Neural progenitor cell (in vitro differentiated cells): ENCODE measurements at regions not wholly inside any gene's neighbourhood (a gene's known extent, or its start where the extent isn't known, plus 50 kb on each side); places are given as distances from the start of the nearest gene placed in this dataset.

ENCODE experiments used
- DNase-seq: peaks from one replicate; pipeline ENCODE4 v3.0.0-alpha.2; 2016; ENCODE audit warnings: low spot score
- H2AFZ ChIP-seq: fragments of 200-600 bp; sonication (generic); replicated peaks from 2 replicates; pipeline ENCODE4 v1.6.1; 2016; ENCODE audit warnings: antibody characterized with exemption
- H3F3A ChIP-seq: fragments of 200-600 bp; sonication (generic); 2 replicates; pipeline ENCODE4 v1.6.1; 2016; ENCODE audit warnings: antibody characterized with exemption, low read depth
- H3K27ac ChIP-seq: fragments of 200-600 bp; sonication (generic); 2 replicates; pipeline ENCODE4 v1.5.1; 2016; ENCODE audit warnings: mild to moderate bottlenecking
- H3K27me3 ChIP-seq: fragments of 200-600 bp; sonication (generic); 2 replicates; pipeline ENCODE4 v1.6.1; 2016; ENCODE audit warnings: mild to moderate bottlenecking, moderate library complexity
- H3K36me3 ChIP-seq: fragments of 200-600 bp; sonication (generic); 2 replicates; pipeline ENCODE4 v1.5.1; 2016
- H3K4me1 ChIP-seq: fragments of 200-600 bp; sonication (generic); 2 replicates; pipeline ENCODE4 v1.6.1; 2016; ENCODE audit warnings: mixed run types
- H3K4me2 ChIP-seq: fragments of 200-600 bp; sonication (generic); 2 replicates; pipeline ENCODE4 v1.6.1; 2016
- H3K4me3 ChIP-seq: fragments of 200-600 bp; sonication (generic); 2 replicates; pipeline ENCODE4 v1.5.1; 2016
- H3K79me2 ChIP-seq: fragments of 200-600 bp; sonication (generic); 2 replicates; pipeline ENCODE4 v1.6.1; 2016; ENCODE audit warnings: low read depth
- H3K9ac ChIP-seq: fragments of 200-600 bp; sonication (generic); 2 replicates; pipeline ENCODE4 v1.6.1; 2016
- H3K9me3 ChIP-seq: fragments of 200-600 bp; sonication (generic); 2 replicates; pipeline ENCODE4 v1.5.1; 2016; ENCODE audit warnings: low read depth
- H4K20me1 ChIP-seq: fragments of 200-600 bp; sonication (generic); 2 replicates; pipeline ENCODE4 v1.6.1; 2016; ENCODE audit warnings: low read depth
- H3K27ac Mint-ChIP-seq: 3 replicates; pipeline ENCODE4 v1.8.0; 2021; ENCODE audit warnings: mixed read lengths
- H3K27me3 Mint-ChIP-seq: 2 replicates; pipeline ENCODE4 v1.8.0; 2022; ENCODE audit warnings: low read depth, mild to moderate bottlenecking, inconsistent platforms, moderate library complexity, mixed read lengths; ENCODE audit not compliant: insufficient read depth
- H3K36me3 Mint-ChIP-seq: 3 replicates; pipeline ENCODE4 v1.8.0; 2021; ENCODE audit warnings: mixed read lengths
- H3K4me1 Mint-ChIP-seq: 3 replicates; pipeline ENCODE4 v1.8.0; 2021; ENCODE audit warnings: mixed read lengths
- H3K4me3 Mint-ChIP-seq: 3 replicates; pipeline ENCODE4 v1.8.0; 2021; ENCODE audit warnings: mild to moderate bottlenecking, moderate library complexity, mixed read lengths
- H3K9me3 Mint-ChIP-seq: 3 replicates; pipeline ENCODE4 v1.8.0; 2020; ENCODE audit warnings: mixed read lengths
- EZH2 ChIP-seq: fragments of 200-600 bp; sonication (generic); IDR thresholded peaks from 2 replicates; pipeline ENCODE4 v1.6.1; 2017; ENCODE audit warnings: antibody characterized with exemption, mild to moderate bottlenecking, moderate library complexity
- EZH2phosphoT487 ChIP-seq: fragments of 200-600 bp; sonication (generic); IDR thresholded peaks from 2 replicates; pipeline ENCODE4 v1.6.1; 2017; ENCODE audit warnings: antibody characterized with exemption
- TF ChIP-seq, protein P1 (sequence below): fragments of 200-600 bp; sonication (generic); IDR thresholded peaks from 2 replicates; pipeline ENCODE4 v1.5.1; 2017; ENCODE audit warnings: antibody characterized with exemption, mild to moderate bottlenecking

GRCh38 chr14:98647754-98648153 lies 624.2 kb downstream of the BCL11B start:
- H3K4me3 Mint-ChIP-seq: no peak overlapping the region
- no peak overlapping the region for H3K27ac Mint-ChIP-seq
- no peaks in the 10 kb centered on the region for H3K9me3 Mint-ChIP-seq
- no peaks in the 10 kb centered on the region for H3F3A ChIP-seq
- H3K4me1 ChIP-seq: no peaks in the 10 kb centered on the region
- no peak for DNase-seq
- no peaks in the 10 kb centered on the region for H3K36me3 Mint-ChIP-seq
- H3K27ac ChIP-seq: no peak overlapping the region
- H3K9me3 ChIP-seq: peaks cover 4% of the 10 kb centered on the region
- no peak overlapping the region for H3K4me2 ChIP-seq
- H2AFZ ChIP-seq: no peak overlapping the region
- no peaks in the 10 kb centered on the region for H3K4me1 Mint-ChIP-seq
- no peak overlapping the region for H3K9ac ChIP-seq
- H3K27me3 Mint-ChIP-seq: no peaks in the 10 kb centered on the region
- no peaks in the 10 kb centered on the region for H3K27me3 ChIP-seq
- H4K20me1 ChIP-seq: no peaks in the 10 kb centered on the region
- no peak for TF ChIP-seq EZH2
- TF ChIP-seq EZH2phosphoT487: no peak
- no peak overlapping the region for H3K4me3 ChIP-seq
- no peaks in the 10 kb centered on the region for H3K79me2 ChIP-seq
- peaks cover 4% of the 10 kb centered on the region for H3K36me3 ChIP-seq

DNA sequence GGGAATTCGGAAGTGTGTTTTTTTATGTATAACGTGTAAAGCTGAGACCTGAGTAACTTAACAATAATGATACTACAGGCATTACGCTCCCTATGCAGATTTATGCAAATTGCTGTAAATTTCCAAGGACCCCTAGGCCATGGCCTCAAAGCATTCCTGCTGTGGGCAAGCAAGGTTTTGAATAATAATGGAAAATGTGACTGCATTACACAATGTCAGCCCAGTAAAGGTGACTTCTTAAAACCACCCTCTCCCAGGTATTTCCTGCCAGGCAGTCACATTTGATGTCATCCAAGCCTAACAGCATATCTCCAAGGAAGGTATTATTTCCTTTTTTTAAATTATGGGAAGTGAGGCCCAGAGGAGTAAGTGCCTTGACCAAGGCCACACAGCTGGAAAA lies 621.0 kb downstream of the BCL11B start:
- H3K4me1 Mint-ChIP-seq: no peaks in the 10 kb centered on the region
- no peak overlapping the region for H3K27ac Mint-ChIP-seq
- H3K4me3 Mint-ChIP-seq: no peak overlapping the region
- Histone ChIP-seq H3K36me3 (no peaks in the 10 kb centered on the region), H3K27me3 (no peaks in the 10 kb centered on the region), H3F3A (no peaks in the 10 kb centered on the region), H3K27ac (no peak overlapping the region), H3K4me2 (no peak overlapping the region), H4K20me1 (no peaks in the 10 kb centered on the region), H3K9ac (no peak overlapping the region), H2AFZ (no peak overlapping the region), H3K79me2 (no peaks in the 10 kb centered on the region), H3K4me1 (no peaks in the 10 kb centered on the region), H3K9me3 (no peaks in the 10 kb centered on the region), H3K4me3 (no peak overlapping the region)
- TF ChIP-seq, protein P1, sequence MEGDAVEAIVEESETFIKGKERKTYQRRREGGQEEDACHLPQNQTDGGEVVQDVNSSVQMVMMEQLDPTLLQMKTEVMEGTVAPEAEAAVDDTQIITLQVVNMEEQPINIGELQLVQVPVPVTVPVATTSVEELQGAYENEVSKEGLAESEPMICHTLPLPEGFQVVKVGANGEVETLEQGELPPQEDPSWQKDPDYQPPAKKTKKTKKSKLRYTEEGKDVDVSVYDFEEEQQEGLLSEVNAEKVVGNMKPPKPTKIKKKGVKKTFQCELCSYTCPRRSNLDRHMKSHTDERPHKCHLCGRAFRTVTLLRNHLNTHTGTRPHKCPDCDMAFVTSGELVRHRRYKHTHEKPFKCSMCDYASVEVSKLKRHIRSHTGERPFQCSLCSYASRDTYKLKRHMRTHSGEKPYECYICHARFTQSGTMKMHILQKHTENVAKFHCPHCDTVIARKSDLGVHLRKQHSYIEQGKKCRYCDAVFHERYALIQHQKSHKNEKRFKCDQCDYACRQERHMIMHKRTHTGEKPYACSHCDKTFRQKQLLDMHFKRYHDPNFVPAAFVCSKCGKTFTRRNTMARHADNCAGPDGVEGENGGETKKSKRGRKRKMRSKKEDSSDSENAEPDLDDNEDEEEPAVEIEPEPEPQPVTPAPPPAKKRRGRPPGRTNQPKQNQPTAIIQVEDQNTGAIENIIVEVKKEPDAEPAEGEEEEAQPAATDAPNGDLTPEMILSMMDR: no peak
- no peak for TF ChIP-seq EZH2phosphoT487
- no peak for DNase-seq
- H3K27me3 Mint-ChIP-seq: no peaks in the 10 kb centered on the region
- H3K36me3 Mint-ChIP-seq: no peaks in the 10 kb centered on the region
- peaks cover 7% of the 10 kb centered on the region for H3K9me3 Mint-ChIP-seq

GRCh38 chr14:98665007-98665406 lies 607.0 kb downstream of the BCL11B start:
- no peak overlapping the region for H3K4me3 ChIP-seq
- no peak overlapping the region for H3K4me2 ChIP-seq
- H3K27ac ChIP-seq: no peak overlapping the region
- H3K27me3 ChIP-seq: no peaks in the 10 kb centered on the region
- H3F3A ChIP-seq: no peaks in the 10 kb centered on the region
- H3K9ac ChIP-seq: no peak overlapping the region
- no peaks in the 10 kb centered on the region for H3K9me3 Mint-ChIP-seq
- no peaks in the 10 kb centered on the region for H3K79me2 ChIP-seq
- H2AFZ ChIP-seq: no peak overlapping the region
- H3K36me3 Mint-ChIP-seq: no peaks in the 10 kb centered on the region
- H3K27ac Mint-ChIP-seq: no peak overlapping the region
- no peaks in the 10 kb centered on the region for H4K20me1 ChIP-seq
- no peaks in the 10 kb centered on the region for H3K27me3 Mint-ChIP-seq
- DNase-seq: no peak
- no peaks in the 10 kb centered on the region for H3K36me3 ChIP-seq
- H3K4me1 Mint-ChIP-seq: peaks cover 5% of the 10 kb centered on the region
- H3K9me3 ChIP-seq: no peaks in the 10 kb centered on the region
- H3K4me3 Mint-ChIP-seq: no peak overlapping the region
- no peaks in the 10 kb centered on the region for H3K4me1 ChIP-seq
- TF ChIP-seq, protein P1: no peak
- TF ChIP-seq EZH2 (no peak), EZH2phosphoT487 (no peak)

DNA sequence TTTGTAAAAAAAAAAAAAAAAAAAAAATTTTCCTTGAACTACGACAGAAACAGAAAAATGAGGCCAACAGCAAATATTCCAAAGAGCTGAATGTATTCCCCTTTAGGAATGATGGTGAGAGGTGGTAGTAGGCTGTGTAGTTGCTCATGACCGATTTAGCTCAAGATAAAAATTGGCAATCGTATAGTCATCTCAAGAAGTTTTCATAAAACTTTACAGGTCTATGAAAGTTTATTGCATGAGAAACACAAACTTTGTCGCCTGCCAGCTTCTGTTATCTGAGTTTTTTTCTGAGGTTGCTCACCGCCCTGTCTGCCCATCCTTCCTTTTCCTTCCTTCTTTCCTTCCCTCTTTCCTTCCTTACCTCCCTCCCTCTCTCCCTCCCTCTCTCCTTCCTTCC lies 605.5 kb downstream of the BCL11B start:
- no peaks in the 10 kb centered on the region for H3K36me3 Mint-ChIP-seq
- Histone ChIP-seq H3K27ac (no peak overlapping the region), H3K27me3 (no peaks in the 10 kb centered on the region), H4K20me1 (no peaks in the 10 kb centered on the region), H3F3A (no peaks in the 10 kb centered on the region), H3K79me2 (no peaks in the 10 kb centered on the region), H3K4me2 (no peak overlapping the region), H3K4me1 (no peaks in the 10 kb centered on the region), H3K9me3 (no peaks in the 10 kb centered on the region), H3K9ac (no peak overlapping the region), H2AFZ (no peak overlapping the region), H3K4me3 (no peak overlapping the region), H3K36me3 (no peaks in the 10 kb centered on the region)
- H3K9me3 Mint-ChIP-seq: no peaks in the 10 kb centered on the region
- H3K27ac Mint-ChIP-seq: no peak overlapping the region
- H3K27me3 Mint-ChIP-seq: no peaks in the 10 kb centered on the region
- TF ChIP-seq, protein P1: no peak
- TF ChIP-seq EZH2: no peak
- no peak for TF ChIP-seq EZH2phosphoT487
- no peak overlapping the region for H3K4me3 Mint-ChIP-seq
- H3K4me1 Mint-ChIP-seq: peaks cover 5% of the 10 kb centered on the region
- no peak for DNase-seq
